ENCODE measurements at regions not wholly inside any gene's neighbourhood (a gene's known extent, or its start where the extent isn't known, plus 50 kb on each side); places are given as distances from the start of the nearest gene placed in this dataset.

GRCh38 chr1:194825382-194825781, 1639.0 kb upstream of the B3GALT2 start:
- TF ChIP-seq RARB (CRISPR knock-in tag; IDR thresholded peaks at IDR 0.05) (no peak), ZFP3 (CRISPR knock-in tag; IDR thresholded peaks at IDR 0.05) (no peak), SNAI2 (CRISPR knock-in tag; IDR thresholded peaks at IDR 0.05) (no peak), ZNF8 (CRISPR knock-in tag; IDR thresholded peaks at IDR 0.05) (no peak), ESRRG (CRISPR knock-in tag; IDR thresholded peaks at IDR 0.05) (no peak)
